ENCODE measurements at regions not wholly inside any gene's neighbourhood (a gene's known extent, or its start where the extent isn't known, plus 50 kb on each side); places are given as distances from the start of the nearest gene placed in this dataset.

GRCh38 chr1:42037586-42037985 is 115.6 kb upstream of the GUCA2B start:
- H3K27me3 ChIP-seq (replicated peaks; ENCODE audit: insufficient read depth, low read depth, low read length, poor library complexity), result peaks cover 27% of the 10 kb centered on the region
- intact Hi-C loops (cut with micrococcal nuclease; ENCODE audit: unreplicated experiment), result no loop called here
- POLR2A ChIA-PET (ENCODE audit: low non-redundant PET), result no interaction called here
- H3K4me1 ChIP-seq (ENCODE audit: insufficient read depth, low read length, poor library complexity, severe bottlenecking), result peaks cover 4% of the 10 kb centered on the region
- no peak overlapping the region for H3K4me3 ChIP-seq (ENCODE audit: low read depth, low read length, poor library complexity, severe bottlenecking)
- CTCF ChIA-PET, result no interaction called here
- no peaks in the 10 kb centered on the region for H3K36me3 ChIP-seq (ENCODE audit: insufficient read depth, low read length, poor library complexity, severe bottlenecking)
- no peaks in the 10 kb centered on the region for H3K9me3 ChIP-seq (ENCODE audit: low read depth, low read length, poor library complexity, severe bottlenecking)
- TF ChIP-seq EZH2 (IDR thresholded peaks at IDR 0.05; ENCODE audit: borderline replicate concordance, low read depth, low read length, poor library complexity, severe bottlenecking) (no peak), CTCF (conservative IDR thresholded peaks at IDR 0.05; ENCODE audit: low read depth, low read length) (no peak)
- no peak overlapping the region for H3K27ac ChIP-seq (ENCODE audit: low read depth, low read length, poor library complexity, severe bottlenecking)
- DNase-seq (ENCODE audit: low spot score), result no peak
- no TSS peak for BruUV-seq (replicated peaks)

GRCh38 chr1:42037161-42037560 is 116.0 kb upstream of the GUCA2B start:
- ChIA-PET CTCF (no interaction called here), POLR2A (ENCODE audit: low non-redundant PET) (no interaction called here)
- Histone ChIP-seq H3K4me3 (ENCODE audit: low read depth, low read length, poor library complexity, severe bottlenecking) (no peak overlapping the region), H3K36me3 (ENCODE audit: insufficient read depth, low read length, poor library complexity, severe bottlenecking) (no peaks in the 10 kb centered on the region), H3K27ac (ENCODE audit: low read depth, low read length, poor library complexity, severe bottlenecking) (no peak overlapping the region), H3K9me3 (ENCODE audit: low read depth, low read length, poor library complexity, severe bottlenecking) (no peaks in the 10 kb centered on the region), H3K4me1 (ENCODE audit: insufficient read depth, low read length, poor library complexity, severe bottlenecking) (peaks cover 4% of the 10 kb centered on the region), H3K27me3 (replicated peaks; ENCODE audit: insufficient read depth, low read depth, low read length, poor library complexity) (peaks cover 28% of the 10 kb centered on the region)
- TF ChIP-seq CTCF (conservative IDR thresholded peaks at IDR 0.05; ENCODE audit: low read depth, low read length) (no peak), EZH2 (IDR thresholded peaks at IDR 0.05; ENCODE audit: borderline replicate concordance, low read depth, low read length, poor library complexity, severe bottlenecking) (no peak)
- intact Hi-C loops (cut with micrococcal nuclease; ENCODE audit: unreplicated experiment), result no loop called here
- BruUV-seq (replicated peaks), result no TSS peak
- no peak for DNase-seq (ENCODE audit: low spot score)

GRCh38 chr1:42035830-42036604 is 117.2 kb upstream of the GUCA2B start:
- CTCF ChIA-PET, result interaction anchor here (0.6 kb wide), 1 partner anchor 122 kb away, joined by 9 read pairs; no protein-coding TSS in a partner anchor
- H3K27ac ChIP-seq (ENCODE audit: low read depth, low read length, poor library complexity, severe bottlenecking), result no peak overlapping the region

More at GRCh38 chr1:42035830-42036604, 117.2 kb upstream of the GUCA2B start:
- Histone ChIP-seq H3K9me3 (ENCODE audit: low read depth, low read length, poor library complexity, severe bottlenecking) (no peaks in the 10 kb centered on the region), H3K36me3 (ENCODE audit: insufficient read depth, low read length, poor library complexity, severe bottlenecking) (no peaks in the 10 kb centered on the region), H3K4me1 (ENCODE audit: insufficient read depth, low read length, poor library complexity, severe bottlenecking) (peaks cover 4% of the 10 kb centered on the region), H3K4me3 (ENCODE audit: low read depth, low read length, poor library complexity, severe bottlenecking) (peak overlapping the region; percentile 76), H3K27me3 (replicated peaks; ENCODE audit: insufficient read depth, low read depth, low read length, poor library complexity) (peaks cover 28% of the 10 kb centered on the region)
- intact Hi-C loops (cut with micrococcal nuclease; ENCODE audit: unreplicated experiment), result no loop called here
- TF ChIP-seq CTCF (conservative IDR thresholded peaks at IDR 0.05; ENCODE audit: low read depth, low read length) (no peak), EZH2 (IDR thresholded peaks at IDR 0.05; ENCODE audit: borderline replicate concordance, low read depth, low read length, poor library complexity, severe bottlenecking) (no peak)
- DNase-seq (ENCODE audit: low spot score), result peak; percentile 94
- POLR2A ChIA-PET (ENCODE audit: low non-redundant PET), result no interaction called here
- no TSS peak for BruUV-seq (replicated peaks)
